Smooth muscle cell of the brain vasculature (primary cell): ENCODE measurements at regions not wholly inside any gene's neighbourhood (a gene's known extent, or its start where the extent isn't known, plus 50 kb on each side); places are given as distances from the start of the nearest gene placed in this dataset.

ENCODE experiments used
- DNase-seq: peaks from one replicate; pipeline ENCODE4 v3.0.0-alpha.2; 2012; ENCODE audit warnings: low read depth, low spot score

GRCh38 chr2:37425408-37425807, 81.0 kb downstream of the QPCT start:
- DNase-seq: no peak

GRCh38 chr2:37427241-37427640, 82.8 kb downstream of the QPCT start:
- DNase-seq: no peak

- DNase-seq: no peak
Measured at GRCh38 chr2:37436323-37436722, 91.9 kb downstream of the QPCT start.

GRCh38 chr2:37439131-37439642, 94.8 kb downstream of the QPCT start:
- no peak for DNase-seq

GRCh38 chr2:37441055-37441454, 96.6 kb downstream of the QPCT start:
- no peak for DNase-seq

- no peak for DNase-seq
Measured at GRCh38 chr2:37443082-37443481, 98.7 kb downstream of the QPCT start.

GRCh38 chr2:37447446-37447845, 103.0 kb downstream of the QPCT start:
- no peak for DNase-seq

GRCh38 chr2:37448342-37449120, 104.1 kb downstream of the QPCT start:
- DNase-seq: no peak

- no peak for DNase-seq
Measured at GRCh38 chr2:37449761-37450296, 105.4 kb downstream of the QPCT start.

GRCh38 chr2:37453027-37453426, 108.6 kb downstream of the QPCT start:
- no peak for DNase-seq

- DNase-seq: no peak
Measured at GRCh38 chr2:37454851-37455762, 110.7 kb downstream of the QPCT start.

- DNase-seq: no peak
Measured at GRCh38 chr2:37456479-37456878, 112.0 kb downstream of the QPCT start.

- no peak for DNase-seq
Measured at GRCh38 chr2:37457401-37457901, 113.0 kb downstream of the QPCT start.

GRCh38 chr2:37458133-37458532, 113.7 kb downstream of the QPCT start:
- no peak for DNase-seq

GRCh38 chr2:37459095-37459981, 114.9 kb downstream of the QPCT start:
- no peak for DNase-seq

GRCh38 chr2:37460896-37461229, 116.4 kb downstream of the QPCT start:
- DNase-seq: no peak

- no peak for DNase-seq
Measured at GRCh38 chr2:37464067-37464466, 119.6 kb downstream of the QPCT start.

- DNase-seq: no peak
Measured at GRCh38 chr2:37466533-37467222, 122.2 kb downstream of the QPCT start.

- no peak for DNase-seq
Measured at GRCh38 chr2:37468170-37468569, 123.7 kb downstream of the QPCT start.

- no peak for DNase-seq
Measured at GRCh38 chr2:37469126-37469525, 124.7 kb downstream of the QPCT start.

- no peak for DNase-seq
Measured at GRCh38 chr2:37471104-37471503, 126.7 kb downstream of the QPCT start.
